ENCODE measurements at regions not wholly inside any gene's neighbourhood (a gene's known extent, or its start where the extent isn't known, plus 50 kb on each side); places are given as distances from the start of the nearest gene placed in this dataset.

DNA sequence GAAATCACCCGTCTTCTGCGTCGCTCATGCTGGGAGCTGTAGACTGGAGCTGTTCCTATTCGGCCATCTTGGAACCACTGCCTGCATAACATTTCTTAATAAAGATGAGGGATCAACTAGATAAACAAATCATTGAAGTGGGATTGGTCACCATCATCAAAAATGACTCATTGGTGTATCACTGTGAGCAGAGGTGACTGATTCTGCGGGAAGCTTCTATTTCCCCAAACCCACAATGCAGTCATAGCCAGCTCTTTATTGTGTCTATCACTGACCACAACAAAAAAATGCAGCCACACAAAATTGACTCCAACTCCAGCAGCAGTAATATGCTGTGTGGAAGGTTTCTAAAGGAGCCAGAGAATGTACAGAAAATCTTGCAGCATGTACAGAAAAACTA is 630.7 kb upstream of the HS6ST1 start:
- no peak for DNase-seq
- no peaks in the 10 kb centered on the region for H3K4me1 Mint-ChIP-seq
- H3K27me3 Mint-ChIP-seq, result no peaks in the 10 kb centered on the region
- CTCF ChIA-PET, result interaction anchor here (1.1 kb wide), 1 partner anchor 14 kb away, joined by 3 read pairs; no protein-coding TSS in a partner anchor
- no peak overlapping the region for H3K27ac Mint-ChIP-seq
- H3K4me3 Mint-ChIP-seq, result no peak overlapping the region
- no peaks in the 10 kb centered on the region for H3K36me3 Mint-ChIP-seq (ENCODE audit: low read depth)
- POLR2A ChIA-PET, result no interaction called here
- peaks cover 2% of the 10 kb centered on the region for H3K9me3 Mint-ChIP-seq

DNA sequence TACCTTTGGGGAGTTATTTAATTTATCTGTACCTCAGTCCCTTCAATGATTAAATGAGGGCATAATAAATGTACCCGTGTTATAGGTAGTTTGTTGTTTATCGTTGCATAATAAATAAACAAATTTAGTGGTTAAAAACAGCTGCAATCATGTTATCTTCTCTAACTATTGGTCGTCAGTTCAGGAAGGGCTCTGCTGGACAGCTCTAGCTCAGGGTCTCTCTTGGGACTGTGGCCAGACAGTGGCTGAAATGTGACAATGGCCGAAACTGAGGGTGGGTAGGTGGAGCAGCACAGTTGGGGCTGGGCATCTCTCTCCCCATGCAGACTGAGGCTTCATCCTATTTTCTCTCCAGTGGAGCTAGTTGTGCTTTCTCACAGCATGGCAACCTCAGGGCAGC is 632.1 kb upstream of the HS6ST1 start:
- no peaks in the 10 kb centered on the region for H3K4me1 Mint-ChIP-seq
- no peak for DNase-seq
- no peak overlapping the region for H3K27ac Mint-ChIP-seq
- CTCF ChIA-PET, result no interaction called here
- no peaks in the 10 kb centered on the region for H3K36me3 Mint-ChIP-seq (ENCODE audit: low read depth)
- H3K27me3 Mint-ChIP-seq, result no peaks in the 10 kb centered on the region
- POLR2A ChIA-PET, result no interaction called here
- H3K9me3 Mint-ChIP-seq, result peaks cover 2% of the 10 kb centered on the region
- H3K4me3 Mint-ChIP-seq, result no peak overlapping the region

DNA sequence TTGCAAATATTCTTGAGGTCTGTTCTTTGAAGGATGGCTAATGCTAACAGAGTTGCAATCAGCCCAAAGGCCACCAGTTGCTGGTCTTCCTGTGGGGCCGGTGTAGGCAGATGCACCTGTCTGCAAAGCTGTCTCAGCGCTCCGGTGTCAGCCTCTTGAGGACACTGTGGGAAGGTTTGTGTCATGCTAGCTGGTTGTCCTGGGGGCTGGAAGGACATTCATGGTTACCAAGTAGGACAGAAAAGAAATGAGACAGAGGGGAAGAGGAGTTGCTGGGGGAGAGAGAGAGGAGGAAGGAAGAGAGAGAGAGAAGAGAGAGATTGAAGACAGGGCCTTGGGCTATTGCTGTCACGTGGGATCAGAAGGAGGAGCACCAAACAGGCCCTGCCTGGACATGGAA is 639.6 kb upstream of the HS6ST1 start:
- Mint-ChIP-seq H3K4me1 (no peaks in the 10 kb centered on the region), H3K36me3 (ENCODE audit: low read depth) (no peaks in the 10 kb centered on the region), H3K9me3 (peaks cover 4% of the 10 kb centered on the region), H3K27me3 (no peaks in the 10 kb centered on the region), H3K27ac (no peak overlapping the region), H3K4me3 (no peak overlapping the region)
- no peak for DNase-seq
- CTCF ChIA-PET, result no interaction called here
- POLR2A ChIA-PET, result no interaction called here

DNA sequence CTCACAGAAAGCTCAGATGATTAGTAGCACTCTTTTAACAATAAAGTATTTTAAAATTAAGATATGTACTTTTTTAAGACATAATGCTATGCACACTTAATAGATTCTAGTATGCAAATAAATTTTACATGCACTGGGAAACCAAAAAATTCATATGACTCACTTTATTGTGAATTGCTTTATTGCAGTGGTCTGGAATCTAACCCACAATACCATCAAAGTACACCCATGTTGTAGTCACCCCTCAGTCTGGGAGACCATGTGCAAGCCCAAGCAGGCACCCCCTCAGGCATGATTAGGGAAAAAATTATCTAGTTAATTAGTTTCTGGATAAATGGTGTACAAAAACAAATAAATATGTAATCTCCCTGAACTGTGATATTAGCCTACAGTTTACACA is 649.0 kb upstream of the HS6ST1 start:
- ChIA-PET CTCF (no interaction called here), POLR2A (no interaction called here)
- Mint-ChIP-seq H3K4me1 (peaks cover 5% of the 10 kb centered on the region), H3K27me3 (no peaks in the 10 kb centered on the region), H3K9me3 (peaks cover 2% of the 10 kb centered on the region), H3K36me3 (ENCODE audit: low read depth) (no peaks in the 10 kb centered on the region), H3K27ac (no peak overlapping the region), H3K4me3 (no peak overlapping the region)
- DNase-seq, result no peak

DNA sequence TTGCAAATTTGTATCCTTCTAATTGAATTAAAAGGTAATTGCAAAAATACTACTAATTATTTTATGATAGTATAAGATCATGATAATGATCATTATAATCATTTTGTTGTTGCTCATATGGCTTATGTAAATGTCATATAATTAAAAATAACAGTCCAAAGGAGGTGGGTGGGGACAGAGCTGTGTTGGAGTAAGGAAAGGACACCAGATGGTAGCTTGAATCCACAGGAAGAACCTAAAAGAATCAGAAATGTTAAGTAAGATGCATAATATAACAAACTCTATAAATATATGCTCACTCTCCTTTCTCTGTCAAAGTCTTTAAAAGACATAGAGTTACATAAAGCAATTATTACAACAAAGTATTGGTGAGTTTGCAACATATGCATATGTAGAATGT is 650.7 kb upstream of the HS6ST1 start:
- Mint-ChIP-seq H3K9me3 (no peaks in the 10 kb centered on the region), H3K4me1 (peaks cover 5% of the 10 kb centered on the region), H3K27me3 (no peaks in the 10 kb centered on the region), H3K27ac (no peak overlapping the region), H3K4me3 (no peak overlapping the region), H3K36me3 (ENCODE audit: low read depth) (no peaks in the 10 kb centered on the region)
- ChIA-PET CTCF (no interaction called here), POLR2A (no interaction called here)
- DNase-seq, result no peak

DNA sequence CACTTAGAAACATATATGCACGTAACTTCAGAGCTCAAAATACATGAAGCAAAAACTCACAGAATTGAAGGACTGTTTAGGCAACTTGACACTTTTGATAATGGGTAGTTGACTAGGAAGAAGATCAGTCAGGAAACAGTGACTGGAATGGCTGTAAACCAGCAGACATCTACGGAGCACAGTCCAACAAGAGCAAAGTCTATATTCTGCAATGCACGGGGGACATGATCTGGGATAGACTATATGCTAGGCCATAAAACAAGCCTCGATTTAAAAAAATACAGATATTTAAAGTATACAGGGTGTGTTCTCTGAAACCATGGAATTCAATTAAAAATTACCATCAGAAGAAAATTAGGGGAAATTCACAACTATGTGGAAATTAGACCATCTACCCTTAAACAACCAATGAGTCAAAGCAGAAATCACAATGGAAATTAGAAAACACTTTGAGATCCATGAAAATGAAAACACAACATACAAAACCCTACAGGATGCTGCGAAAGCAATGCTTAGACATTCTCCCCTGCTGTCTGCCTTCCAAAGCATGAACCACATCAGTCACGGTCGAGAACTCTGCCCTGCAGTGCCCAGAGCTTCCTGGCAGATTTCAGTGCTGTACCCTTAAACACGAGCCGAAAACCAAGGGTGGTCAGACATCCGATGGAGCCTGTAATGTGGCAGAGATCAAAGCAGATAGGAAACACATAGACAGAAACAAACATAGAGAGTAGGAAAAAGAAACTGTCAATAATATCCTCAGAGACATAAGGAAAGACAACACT is 651.9 kb upstream of the HS6ST1 start:
- no peak overlapping the region for H3K4me3 Mint-ChIP-seq
- POLR2A ChIA-PET, result no interaction called here
- no peaks in the 10 kb centered on the region for H3K36me3 Mint-ChIP-seq (ENCODE audit: low read depth)
- CTCF ChIA-PET, result no interaction called here
- H3K9me3 Mint-ChIP-seq, result no peaks in the 10 kb centered on the region
- no peaks in the 10 kb centered on the region for H3K27me3 Mint-ChIP-seq
- H3K4me1 Mint-ChIP-seq, result peaks cover 5% of the 10 kb centered on the region
- peak; percentile 8 for DNase-seq
- no peak overlapping the region for H3K27ac Mint-ChIP-seq

DNA sequence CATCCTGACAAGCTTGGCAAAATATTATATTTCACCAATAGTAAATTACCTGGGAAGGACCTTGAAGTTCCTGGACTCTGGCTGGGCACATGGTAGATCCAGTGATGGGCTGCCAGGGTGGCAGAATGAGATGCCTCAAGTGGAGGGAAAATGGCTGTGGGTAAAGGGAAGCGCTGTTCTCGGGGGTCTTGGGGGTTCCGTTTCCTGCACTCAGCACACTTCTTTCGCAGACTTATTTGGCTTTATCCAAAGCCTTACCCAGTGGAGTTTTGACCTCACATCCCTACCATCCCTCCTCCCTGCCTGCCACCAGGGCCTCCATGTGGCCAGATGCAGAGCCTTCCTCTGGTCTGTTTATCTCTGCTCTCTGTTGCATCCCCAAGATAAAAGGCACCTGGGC is 654.9 kb upstream of the HS6ST1 start:
- no peaks in the 10 kb centered on the region for H3K27me3 Mint-ChIP-seq
- no peaks in the 10 kb centered on the region for H3K36me3 Mint-ChIP-seq (ENCODE audit: low read depth)
- DNase-seq, result no peak
- no peak overlapping the region for H3K4me3 Mint-ChIP-seq
- peaks cover 5% of the 10 kb centered on the region for H3K4me1 Mint-ChIP-seq
- ChIA-PET POLR2A (no interaction called here), CTCF (no interaction called here)
- H3K27ac Mint-ChIP-seq, result no peak overlapping the region
- no peaks in the 10 kb centered on the region for H3K9me3 Mint-ChIP-seq

DNA sequence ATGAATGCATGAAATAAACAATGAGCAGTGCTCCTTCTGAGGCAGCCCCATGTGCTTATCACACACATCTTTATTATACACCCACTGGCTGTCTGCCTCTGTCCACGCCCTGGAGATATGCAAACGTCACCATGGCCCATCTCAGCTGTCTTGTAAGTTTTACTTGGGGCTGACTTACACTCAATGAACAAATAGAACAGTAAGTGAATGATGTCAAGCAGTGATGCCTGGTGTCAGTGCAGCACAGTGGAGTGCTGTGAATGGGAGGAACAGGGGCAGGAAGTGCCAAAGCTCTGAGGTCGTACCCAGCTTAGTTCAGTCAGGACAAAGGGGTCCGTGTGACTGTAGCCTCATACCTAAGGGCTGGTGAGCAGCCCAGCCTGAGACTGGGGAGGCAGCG is 659.5 kb upstream of the HS6ST1 start:
- Mint-ChIP-seq H3K9me3 (no peaks in the 10 kb centered on the region), H3K27ac (no peak overlapping the region), H3K36me3 (ENCODE audit: low read depth) (no peaks in the 10 kb centered on the region), H3K4me3 (no peak overlapping the region), H3K27me3 (no peaks in the 10 kb centered on the region), H3K4me1 (no peaks in the 10 kb centered on the region)
- DNase-seq, result no peak
- ChIA-PET POLR2A (no interaction called here), CTCF (interaction anchor here (0.5 kb wide), 1 partner anchor 1292 kb away, joined by 3 read pairs; no protein-coding TSS in a partner anchor)

DNA sequence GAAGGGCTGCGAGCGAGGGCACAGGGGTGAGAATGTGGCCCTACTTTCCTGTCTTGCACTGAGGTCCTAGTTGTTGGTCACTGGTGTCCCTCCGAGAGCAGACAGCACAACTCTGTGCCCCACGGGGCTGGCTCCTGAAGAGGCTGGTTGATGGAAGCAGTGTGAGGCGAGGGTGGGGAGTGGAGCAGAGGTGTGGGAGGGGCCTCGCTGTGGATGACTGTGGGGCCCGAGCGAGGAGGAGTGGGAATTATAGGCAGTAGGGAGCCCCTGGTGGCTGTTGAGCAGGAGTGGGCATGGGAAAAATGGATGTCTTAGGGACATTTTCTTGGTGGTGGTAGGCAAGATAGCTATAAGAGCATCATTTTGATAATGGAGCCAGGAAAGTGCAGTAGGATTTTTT is 660.5 kb upstream of the HS6ST1 start:
- no peaks in the 10 kb centered on the region for H3K4me1 Mint-ChIP-seq
- no peak overlapping the region for H3K27ac Mint-ChIP-seq
- CTCF ChIA-PET, result no interaction called here

DNA sequence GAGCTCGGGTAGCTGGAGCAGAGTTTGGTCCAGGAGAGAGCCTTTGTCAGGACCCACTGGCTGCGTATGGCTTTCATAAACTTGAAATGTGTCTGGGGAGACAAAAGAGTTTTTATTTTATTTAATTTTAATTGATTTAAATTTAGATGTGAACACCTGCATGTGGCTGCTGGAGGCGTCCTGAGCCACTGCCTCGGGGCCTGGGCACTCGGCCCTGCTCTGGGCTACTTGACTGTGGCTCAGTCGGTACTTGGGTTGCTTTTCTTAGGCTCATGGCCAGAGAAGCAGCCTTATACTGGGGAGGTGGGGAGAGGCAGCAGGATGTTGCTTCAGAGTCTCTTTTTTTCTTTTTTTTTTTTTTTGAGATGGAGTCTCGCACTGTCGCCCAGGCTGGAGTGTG is 661.8 kb upstream of the HS6ST1 start:
- Mint-ChIP-seq H3K9me3 (no peaks in the 10 kb centered on the region), H3K27me3 (no peaks in the 10 kb centered on the region), H3K4me3 (no peak overlapping the region), H3K4me1 (no peaks in the 10 kb centered on the region), H3K27ac (no peak overlapping the region), H3K36me3 (ENCODE audit: low read depth) (no peaks in the 10 kb centered on the region)
- no peak for DNase-seq
- ChIA-PET CTCF (no interaction called here), POLR2A (no interaction called here)

More for the DNA sequence above, 660.5 kb upstream of the HS6ST1 start:
- H3K36me3 Mint-ChIP-seq (ENCODE audit: low read depth), result no peaks in the 10 kb centered on the region
- no peaks in the 10 kb centered on the region for H3K27me3 Mint-ChIP-seq
- no peaks in the 10 kb centered on the region for H3K9me3 Mint-ChIP-seq
- DNase-seq, result no peak
- no peak overlapping the region for H3K4me3 Mint-ChIP-seq
- POLR2A ChIA-PET, result no interaction called here

DNA sequence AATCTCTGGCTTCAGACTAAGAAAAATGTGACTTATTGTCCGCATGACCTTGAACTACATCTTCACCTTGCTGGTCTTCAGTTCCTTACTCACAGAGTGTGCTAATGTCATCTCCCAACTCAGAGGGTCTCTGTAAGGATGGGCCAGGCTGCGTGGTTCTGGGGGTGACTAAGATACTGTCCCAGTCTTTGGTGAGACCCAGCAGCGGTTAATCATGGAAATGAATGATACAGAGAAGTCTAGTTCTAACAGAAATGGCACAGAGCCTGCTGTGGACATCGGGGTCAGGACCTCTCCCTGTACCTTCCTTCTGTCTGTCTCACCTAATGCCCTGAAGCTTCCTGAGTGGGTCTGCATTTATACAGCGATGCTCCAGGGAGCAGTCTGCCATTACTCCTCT is 662.7 kb upstream of the HS6ST1 start:
- Mint-ChIP-seq H3K36me3 (ENCODE audit: low read depth) (no peaks in the 10 kb centered on the region), H3K27ac (no peak overlapping the region), H3K4me1 (no peaks in the 10 kb centered on the region), H3K4me3 (no peak overlapping the region), H3K9me3 (no peaks in the 10 kb centered on the region), H3K27me3 (no peaks in the 10 kb centered on the region)
- POLR2A ChIA-PET, result no interaction called here
- CTCF ChIA-PET, result no interaction called here
- DNase-seq, result no peak

DNA sequence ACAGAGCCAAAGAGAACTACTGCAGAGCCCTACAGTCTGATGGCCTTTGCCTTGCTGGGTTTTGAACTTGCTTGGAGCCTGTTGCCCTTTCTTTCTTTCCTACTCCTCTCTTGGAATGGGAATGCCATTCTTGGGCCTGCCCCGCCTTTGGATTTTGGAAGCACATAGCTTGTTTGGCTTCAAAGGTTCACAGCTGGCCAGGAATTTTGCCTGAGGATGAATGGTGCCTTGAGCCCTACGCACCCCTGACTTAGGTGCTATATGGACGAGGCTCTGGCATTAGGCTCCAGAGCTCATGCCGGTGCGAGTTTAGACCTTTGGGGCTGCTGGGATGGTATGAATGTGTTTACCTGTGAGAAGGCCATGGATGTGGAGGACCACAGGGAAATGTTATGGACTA is 663.3 kb upstream of the HS6ST1 start:
- Mint-ChIP-seq H3K4me1 (no peaks in the 10 kb centered on the region), H3K27ac (no peak overlapping the region), H3K36me3 (ENCODE audit: low read depth) (no peaks in the 10 kb centered on the region), H3K4me3 (no peak overlapping the region), H3K27me3 (no peaks in the 10 kb centered on the region), H3K9me3 (no peaks in the 10 kb centered on the region)
- CTCF ChIA-PET, result no interaction called here
- no peak for DNase-seq
- POLR2A ChIA-PET, result no interaction called here

DNA sequence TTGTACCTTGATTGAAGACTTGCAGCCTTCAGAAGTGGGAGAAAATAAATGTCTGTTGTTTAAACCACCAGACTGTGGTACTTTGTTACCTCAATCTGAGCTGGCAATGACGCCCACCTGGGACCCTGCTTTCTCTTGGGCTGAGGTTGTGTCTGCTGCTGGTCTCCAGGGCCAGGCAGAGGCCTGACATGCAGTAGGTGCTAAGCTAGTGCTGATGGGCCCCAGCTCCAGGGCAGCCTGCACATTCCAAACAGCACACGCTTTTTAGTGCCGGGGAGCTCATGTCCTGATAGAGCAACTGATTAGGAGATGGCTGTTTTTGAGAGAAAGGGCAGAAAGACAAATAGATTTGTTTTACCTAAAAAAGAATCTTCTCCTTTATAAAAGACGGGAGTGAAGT is 664.0 kb upstream of the HS6ST1 start:
- Mint-ChIP-seq H3K27ac (no peak overlapping the region), H3K9me3 (no peaks in the 10 kb centered on the region), H3K4me1 (no peaks in the 10 kb centered on the region), H3K36me3 (ENCODE audit: low read depth) (no peaks in the 10 kb centered on the region), H3K27me3 (no peaks in the 10 kb centered on the region), H3K4me3 (no peak overlapping the region)
- POLR2A ChIA-PET, result no interaction called here
- DNase-seq, result no peak
- CTCF ChIA-PET, result no interaction called here

DNA sequence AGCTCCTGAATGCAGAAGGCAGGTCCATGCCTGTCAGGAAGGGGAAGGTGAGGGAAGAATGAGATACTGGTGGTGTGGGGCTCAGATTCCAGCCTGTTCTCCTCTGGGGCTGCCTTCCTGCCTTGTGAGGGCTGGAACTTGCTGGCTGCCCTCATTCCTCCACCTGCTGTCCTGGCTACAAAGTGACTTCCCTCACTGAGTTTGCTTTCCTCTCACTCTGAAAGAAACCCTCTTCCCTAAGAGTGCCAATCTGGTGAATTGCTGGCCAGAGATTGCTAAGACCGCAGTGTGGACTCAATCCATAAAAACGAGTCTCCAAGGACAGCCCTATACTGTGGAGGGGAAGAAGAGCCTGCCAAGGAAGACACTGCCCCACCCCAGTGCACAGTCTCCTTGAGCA is 664.4 kb upstream of the HS6ST1 start:
- no peaks in the 10 kb centered on the region for H3K36me3 Mint-ChIP-seq (ENCODE audit: low read depth)
- ChIA-PET CTCF (no interaction called here), POLR2A (no interaction called here)
- no peak overlapping the region for H3K27ac Mint-ChIP-seq
- H3K9me3 Mint-ChIP-seq, result no peaks in the 10 kb centered on the region
- H3K4me3 Mint-ChIP-seq, result no peak overlapping the region
- no peak for DNase-seq
- no peaks in the 10 kb centered on the region for H3K27me3 Mint-ChIP-seq
- H3K4me1 Mint-ChIP-seq, result no peaks in the 10 kb centered on the region
